MM.1S (cell line): ENCODE measurements at regions not wholly inside any gene's neighbourhood (a gene's known extent, or its start where the extent isn't known, plus 50 kb on each side); places are given as distances from the start of the nearest gene placed in this dataset.

Experiments
- EZH2phosphoT487 ChIP-seq: fragments of 300-600 bp; sonication (generic); IDR thresholded peaks from 2 replicates; pipeline ENCODE4 v1.6.1; 2018; ENCODE audit warnings: antibody characterized with exemption, low read length
- TF ChIP-seq, protein P1 (sequence below): fragments of 300-600 bp; sonication (generic); IDR thresholded peaks from 2 replicates; pipeline ENCODE4 v1.5.1; 2016; ENCODE audit warnings: antibody characterized with exemption, low read length, mixed read lengths

- TF ChIP-seq EZH2phosphoT487 = no peak
- TF ChIP-seq, protein P1, sequence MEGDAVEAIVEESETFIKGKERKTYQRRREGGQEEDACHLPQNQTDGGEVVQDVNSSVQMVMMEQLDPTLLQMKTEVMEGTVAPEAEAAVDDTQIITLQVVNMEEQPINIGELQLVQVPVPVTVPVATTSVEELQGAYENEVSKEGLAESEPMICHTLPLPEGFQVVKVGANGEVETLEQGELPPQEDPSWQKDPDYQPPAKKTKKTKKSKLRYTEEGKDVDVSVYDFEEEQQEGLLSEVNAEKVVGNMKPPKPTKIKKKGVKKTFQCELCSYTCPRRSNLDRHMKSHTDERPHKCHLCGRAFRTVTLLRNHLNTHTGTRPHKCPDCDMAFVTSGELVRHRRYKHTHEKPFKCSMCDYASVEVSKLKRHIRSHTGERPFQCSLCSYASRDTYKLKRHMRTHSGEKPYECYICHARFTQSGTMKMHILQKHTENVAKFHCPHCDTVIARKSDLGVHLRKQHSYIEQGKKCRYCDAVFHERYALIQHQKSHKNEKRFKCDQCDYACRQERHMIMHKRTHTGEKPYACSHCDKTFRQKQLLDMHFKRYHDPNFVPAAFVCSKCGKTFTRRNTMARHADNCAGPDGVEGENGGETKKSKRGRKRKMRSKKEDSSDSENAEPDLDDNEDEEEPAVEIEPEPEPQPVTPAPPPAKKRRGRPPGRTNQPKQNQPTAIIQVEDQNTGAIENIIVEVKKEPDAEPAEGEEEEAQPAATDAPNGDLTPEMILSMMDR = no peak
Measured at GRCh38 chr6:43915986-43916923, 146.2 kb downstream of the VEGFA start.
